Urinary bladder (tissue), 3 donors: ENCODE measurements at regions not wholly inside any gene's neighbourhood (a gene's known extent, or its start where the extent isn't known, plus 50 kb on each side); places are given as distances from the start of the nearest gene placed in this dataset.

Source experiments
- DNase-seq: peaks from one replicate; pipeline ENCODE4 v3.0.0-alpha.2; 2015; ENCODE audit errors: extremely low spot score
- H3K27ac ChIP-seq: one replicate; pipeline ENCODE4 v1.5.1; 2013; ENCODE audit warnings: low read depth, mild to moderate bottlenecking, moderate library complexity
- H3K36me3 ChIP-seq: one replicate; pipeline ENCODE4 v1.6.1; 2013; ENCODE audit warnings: mild to moderate bottlenecking, moderate library complexity; ENCODE audit not compliant: insufficient read depth
- H3K4me1 ChIP-seq: one replicate; pipeline ENCODE4 v1.6.1; 2013; ENCODE audit warnings: mild to moderate bottlenecking, moderate library complexity; ENCODE audit not compliant: insufficient read depth
- H3K4me3 ChIP-seq: one replicate; pipeline ENCODE4 v1.5.1; 2013; ENCODE audit warnings: low read depth, low read length
- WGBS: extraction: QIAGEN DNeasy Blood & Tissue Kit; methylation state at CpG from one replicate; pipeline ENCODE4 v1.1.7; 2013; 5-methylcytosine and 5-hydroxymethylcytosine counted together
- donor health status: healthy with polysubstance abuse.
- donor health status: healthy.

DNA sequence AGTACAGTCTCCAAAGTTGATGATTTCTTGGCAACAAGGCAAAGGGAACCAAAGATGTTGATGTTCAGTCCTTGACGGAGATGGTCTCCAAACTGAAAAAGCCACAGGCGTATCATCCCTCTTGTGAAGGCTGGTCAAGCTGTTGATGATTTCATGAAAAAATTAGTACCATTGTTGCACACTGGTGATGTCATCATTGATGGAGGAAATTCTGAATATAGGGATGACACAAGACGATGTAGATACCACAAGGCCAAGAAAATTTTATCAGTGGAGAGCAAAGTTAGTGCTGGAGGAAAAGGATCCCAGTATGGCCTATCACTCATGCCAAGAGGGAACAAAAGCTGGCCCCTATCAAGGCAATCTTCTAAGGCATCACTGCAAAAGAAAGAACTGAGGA is 88.7 kb upstream of the KRR1 start:
- no peak overlapping the region for H3K4me3 ChIP-seq
- DNase-seq, result no peak
- no peaks in the 10 kb centered on the region for H3K4me1 ChIP-seq
- 96% methylated on average over 3 of the region's 3 CpGs for WGBS
- no peak overlapping the region for H3K27ac ChIP-seq
- H3K36me3 ChIP-seq, result no peaks in the 10 kb centered on the region

DNA sequence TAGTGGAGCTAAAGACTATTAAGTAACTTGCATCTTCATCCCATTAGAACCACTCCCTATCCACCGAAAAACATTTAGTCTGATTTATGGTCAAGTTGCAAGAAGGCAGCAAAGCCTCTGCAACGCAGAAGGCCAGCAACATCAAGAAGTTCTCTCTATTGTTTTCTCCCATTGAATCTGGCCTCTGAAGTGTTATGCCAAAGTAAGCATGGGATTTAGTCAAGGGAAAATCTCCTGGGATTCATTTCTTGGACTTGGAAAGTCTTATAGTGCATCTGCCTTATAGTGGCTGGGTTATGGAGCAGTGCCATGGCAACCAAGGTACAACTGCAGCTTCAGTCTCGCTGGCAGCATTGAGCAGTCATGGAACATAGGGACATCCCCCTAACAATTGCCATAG is 87.7 kb upstream of the KRR1 start:
- DNase-seq, result no peak
- no peaks in the 10 kb centered on the region for H3K36me3 ChIP-seq
- WGBS, result 73% methylated on average over 3 of the region's 3 CpGs
- no peak overlapping the region for H3K27ac ChIP-seq
- no peak overlapping the region for H3K4me3 ChIP-seq
- no peaks in the 10 kb centered on the region for H3K4me1 ChIP-seq

DNA sequence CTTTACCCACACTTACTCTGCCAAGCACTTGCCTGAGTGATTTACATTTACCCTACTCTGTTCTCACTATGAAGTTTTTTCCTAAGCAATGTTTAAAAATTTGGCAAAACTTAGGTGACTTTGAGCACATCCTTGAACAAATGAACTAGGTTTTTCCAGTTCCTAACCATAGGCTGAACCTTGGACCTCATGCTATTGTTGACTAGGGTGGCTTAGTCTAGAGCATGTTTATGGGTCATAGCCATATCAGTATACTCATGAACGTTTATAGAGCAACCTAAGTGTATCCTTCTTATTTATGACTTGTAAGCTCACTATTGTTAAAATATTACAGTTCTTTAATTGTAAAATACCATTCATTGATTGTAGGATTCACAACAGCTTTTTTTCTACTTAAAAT is 85.0 kb upstream of the KRR1 start:
- H3K4me1 ChIP-seq, result no peaks in the 10 kb centered on the region
- DNase-seq, result no peak
- H3K27ac ChIP-seq, result no peak overlapping the region
- WGBS, result 49% methylated on average over 1 of the region's 1 CpG
- no peaks in the 10 kb centered on the region for H3K36me3 ChIP-seq
- H3K4me3 ChIP-seq, result no peak overlapping the region

DNA sequence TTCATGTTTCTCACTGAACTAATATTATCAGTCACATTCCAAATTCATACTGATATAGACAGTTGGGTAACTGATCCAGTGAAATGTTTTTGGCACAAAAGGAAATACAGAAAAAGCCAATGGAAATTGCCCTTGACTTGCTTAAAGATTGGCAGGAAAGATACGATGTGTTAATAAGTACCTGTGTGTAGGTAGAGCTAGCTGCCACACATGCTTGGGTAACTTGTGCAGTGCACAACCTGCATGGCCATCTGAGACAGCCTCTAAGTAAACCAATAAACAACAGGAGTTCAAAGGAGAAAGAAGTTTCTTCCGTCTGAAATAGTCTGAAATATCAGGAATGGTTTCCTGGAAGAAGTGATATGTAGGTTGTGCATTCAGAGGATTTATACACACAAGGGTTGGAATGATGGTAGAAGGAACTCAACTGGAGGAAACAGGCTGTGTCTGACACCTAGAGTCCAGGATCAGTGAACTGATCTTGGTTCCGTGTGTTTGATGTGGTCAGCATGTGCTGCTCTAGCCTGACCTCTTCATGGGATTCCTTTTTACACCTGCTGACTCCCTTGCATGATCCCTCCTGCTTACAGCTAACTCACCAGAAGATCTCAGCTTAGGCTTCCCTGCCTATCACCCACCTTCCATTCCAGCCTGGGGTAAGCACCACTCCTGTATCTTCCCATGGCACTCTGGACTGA is 81.4 kb upstream of the KRR1 start:
- Histone ChIP-seq H3K4me3 (no peak overlapping the region), H3K36me3 (no peaks in the 10 kb centered on the region), H3K27ac (no peak overlapping the region), H3K4me1 (no peaks in the 10 kb centered on the region)
- WGBS, result 92% methylated on average over 3 of the region's 3 CpGs
- no peak for DNase-seq

DNA sequence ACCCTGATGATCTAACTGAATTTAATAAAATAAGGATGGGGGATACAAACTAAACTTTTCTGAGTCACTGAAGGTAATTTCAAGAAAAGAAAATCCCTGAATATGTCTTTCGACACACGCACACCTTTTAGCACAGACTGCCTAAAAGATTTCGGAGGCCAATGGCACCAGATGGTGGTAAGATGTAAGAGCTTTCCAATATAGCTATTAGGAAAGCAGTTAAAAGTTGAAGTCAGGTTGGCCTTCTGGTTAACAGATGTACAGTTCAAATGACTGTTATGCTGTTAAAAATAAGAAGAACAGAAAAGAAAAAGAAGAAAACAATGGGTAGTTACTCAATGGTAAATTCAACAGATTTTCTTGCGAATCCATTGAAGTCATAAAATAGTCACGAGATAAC is 80.7 kb upstream of the KRR1 start:
- H3K36me3 ChIP-seq, result no peaks in the 10 kb centered on the region
- H3K4me1 ChIP-seq, result no peaks in the 10 kb centered on the region
- no peak overlapping the region for H3K4me3 ChIP-seq
- no peak for DNase-seq
- 85% methylated on average over 5 of the region's 5 CpGs for WGBS
- no peak overlapping the region for H3K27ac ChIP-seq

DNA sequence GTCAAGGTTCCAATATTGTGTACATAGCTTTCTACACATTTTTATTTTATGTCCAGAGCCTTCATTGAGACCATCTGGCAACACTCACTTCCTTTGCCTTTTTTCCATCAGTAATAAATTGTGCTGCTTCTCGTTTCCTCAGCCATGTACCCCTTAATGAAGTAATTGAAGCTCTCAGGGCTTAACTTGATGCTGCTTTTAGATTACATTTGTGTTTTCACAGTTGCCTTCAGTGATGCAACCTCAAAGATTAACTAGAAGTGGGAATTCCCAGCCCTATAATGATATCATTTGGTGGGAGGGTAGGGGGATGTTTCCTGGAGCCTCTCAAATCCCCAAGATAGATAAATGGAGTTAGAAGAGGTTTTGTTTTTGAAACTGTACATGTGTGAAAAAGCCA is 80.2 kb upstream of the KRR1 start:
- H3K36me3 ChIP-seq, result no peaks in the 10 kb centered on the region
- H3K27ac ChIP-seq, result no peak overlapping the region
- WGBS, result 30% methylated on average over 1 of the region's 1 CpG
- no peaks in the 10 kb centered on the region for H3K4me1 ChIP-seq
- DNase-seq, result peak; percentile 36
- no peak overlapping the region for H3K4me3 ChIP-seq

DNA sequence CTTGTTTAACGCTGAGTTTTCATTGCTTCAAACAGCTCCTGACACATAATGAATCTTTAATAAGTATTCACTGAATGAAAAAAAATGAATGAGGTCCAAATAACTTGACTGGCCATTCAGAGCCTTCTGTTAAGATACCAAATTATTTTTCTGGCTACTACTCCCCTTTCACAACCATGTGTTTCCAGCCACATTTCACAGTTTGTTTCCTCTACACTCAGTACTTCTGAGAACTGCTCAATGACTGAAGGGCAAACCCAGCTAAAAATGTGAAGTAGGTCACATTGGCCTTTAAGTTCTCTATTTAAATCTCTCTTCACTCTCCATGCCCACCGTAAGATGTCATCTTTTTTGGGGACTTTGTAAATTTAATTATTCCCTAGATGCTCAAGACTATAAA is 78.4 kb upstream of the KRR1 start:
- no peaks in the 10 kb centered on the region for H3K36me3 ChIP-seq
- H3K27ac ChIP-seq, result no peak overlapping the region
- H3K4me1 ChIP-seq, result no peaks in the 10 kb centered on the region
- WGBS, result 79% methylated on average over 2 of the region's 2 CpGs
- H3K4me3 ChIP-seq, result no peak overlapping the region
- DNase-seq, result no peak

DNA sequence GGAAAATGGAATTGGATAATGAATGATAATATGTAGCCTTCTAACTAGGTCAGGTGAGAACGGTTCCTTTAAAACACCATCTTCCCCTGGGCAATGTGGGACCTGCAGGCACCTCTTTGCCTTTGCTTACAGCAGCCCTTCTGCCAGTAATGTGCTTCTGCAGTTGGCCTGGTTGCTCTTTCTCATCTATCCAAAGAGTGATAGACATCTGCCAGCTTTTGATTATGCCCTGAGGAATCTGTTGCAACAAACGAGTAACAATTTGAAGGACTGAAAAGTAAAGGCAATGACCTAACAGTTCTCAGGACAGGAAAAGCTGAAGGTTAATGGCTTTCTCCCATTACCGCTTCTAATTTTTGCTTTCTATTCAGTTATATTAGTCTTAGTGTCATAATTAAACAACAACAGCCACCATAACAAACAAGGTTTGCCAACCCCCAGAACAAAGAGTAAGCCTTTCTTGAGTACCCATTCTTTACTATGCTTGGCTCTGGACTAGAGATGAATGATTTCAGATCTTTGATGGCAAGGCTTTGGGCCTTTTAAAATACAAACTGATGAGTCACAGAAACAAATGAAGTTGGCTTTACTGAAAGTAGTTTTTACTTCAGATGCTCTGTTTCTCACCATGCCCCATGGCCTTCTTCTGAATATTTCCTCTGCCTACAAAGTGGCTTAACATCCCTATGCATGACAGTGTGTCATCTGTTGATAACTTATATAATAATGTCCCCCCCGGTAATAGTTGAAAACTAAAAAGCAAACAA is 76.1 kb upstream of the KRR1 start:
- Histone ChIP-seq H3K4me1 (no peaks in the 10 kb centered on the region), H3K4me3 (no peak overlapping the region), H3K27ac (no peak overlapping the region), H3K36me3 (no peaks in the 10 kb centered on the region)
- DNase-seq, result no peak
- 77% methylated on average over 4 of the region's 4 CpGs for WGBS

DNA sequence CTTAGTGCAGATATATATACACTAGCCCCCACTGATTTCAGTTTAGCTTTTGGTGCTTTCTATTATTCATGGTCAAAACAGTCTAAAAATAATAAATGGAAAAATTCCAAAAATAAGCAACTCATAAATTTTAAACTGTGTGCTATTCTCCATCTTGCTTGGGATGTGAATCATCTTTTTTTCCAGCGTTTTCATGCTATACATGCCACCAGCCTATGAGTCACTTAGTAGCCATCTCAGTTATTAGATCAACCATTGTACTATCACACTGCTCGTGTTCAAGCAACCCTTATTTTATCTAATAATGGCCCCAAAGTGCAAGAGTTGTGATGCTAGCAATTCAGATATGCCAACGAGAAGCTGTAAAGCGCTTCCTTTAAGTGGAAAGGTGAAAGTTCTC is 73.9 kb upstream of the KRR1 start:
- DNase-seq, result no peak
- H3K36me3 ChIP-seq, result no peaks in the 10 kb centered on the region
- no peak overlapping the region for H3K4me3 ChIP-seq
- H3K4me1 ChIP-seq, result no peaks in the 10 kb centered on the region
- no peak overlapping the region for H3K27ac ChIP-seq
- WGBS, result 72% methylated on average over 4 of the region's 4 CpGs

DNA sequence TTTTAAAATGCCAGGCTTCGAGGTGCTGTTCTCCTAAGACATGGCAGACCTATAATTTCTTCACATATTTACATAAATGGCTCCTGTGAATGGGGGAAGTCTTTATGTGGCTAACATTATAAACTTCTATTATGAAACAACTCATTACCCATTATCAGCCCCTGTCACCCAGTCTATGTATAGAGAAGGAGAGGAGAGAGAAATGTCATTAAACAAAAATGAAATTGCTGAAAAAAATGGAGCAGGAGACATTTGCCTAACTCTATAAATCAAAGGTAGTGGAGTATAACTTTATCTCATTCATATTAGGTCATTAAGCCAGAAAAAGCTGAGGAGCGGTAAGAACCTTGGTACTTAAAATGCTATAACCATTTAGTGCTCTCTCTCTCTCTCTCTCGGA is 71.9 kb upstream of the KRR1 start:
- 66% methylated on average over 3 of the region's 3 CpGs for WGBS
- Histone ChIP-seq H3K27ac (no peak overlapping the region), H3K4me3 (no peak overlapping the region), H3K4me1 (no peaks in the 10 kb centered on the region), H3K36me3 (no peaks in the 10 kb centered on the region)
- DNase-seq, result no peak

DNA sequence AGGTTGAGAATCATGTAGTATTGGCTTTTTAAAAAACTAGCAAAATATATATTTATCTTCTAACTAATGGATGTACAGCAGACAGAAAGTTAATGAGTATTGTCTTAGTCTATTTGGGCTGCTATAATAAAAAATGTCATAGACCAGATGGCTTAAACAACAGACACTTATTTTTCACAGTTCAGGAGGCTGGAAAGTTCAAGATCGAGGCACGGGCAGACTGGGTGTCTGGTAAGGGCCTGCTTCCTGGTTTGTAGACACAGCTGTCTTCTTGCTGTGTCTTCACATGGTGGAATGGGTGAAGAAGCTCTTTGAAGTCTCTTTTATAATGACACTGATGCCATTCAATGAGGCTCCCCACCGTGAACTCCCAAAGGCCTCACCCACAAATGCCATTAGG is 70.1 kb upstream of the KRR1 start:
- H3K27ac ChIP-seq, result no peak overlapping the region
- no peaks in the 10 kb centered on the region for H3K36me3 ChIP-seq
- WGBS, result 69% methylated on average over 3 of the region's 3 CpGs
- H3K4me3 ChIP-seq, result no peak overlapping the region
- DNase-seq, result no peak
- H3K4me1 ChIP-seq, result no peaks in the 10 kb centered on the region

DNA sequence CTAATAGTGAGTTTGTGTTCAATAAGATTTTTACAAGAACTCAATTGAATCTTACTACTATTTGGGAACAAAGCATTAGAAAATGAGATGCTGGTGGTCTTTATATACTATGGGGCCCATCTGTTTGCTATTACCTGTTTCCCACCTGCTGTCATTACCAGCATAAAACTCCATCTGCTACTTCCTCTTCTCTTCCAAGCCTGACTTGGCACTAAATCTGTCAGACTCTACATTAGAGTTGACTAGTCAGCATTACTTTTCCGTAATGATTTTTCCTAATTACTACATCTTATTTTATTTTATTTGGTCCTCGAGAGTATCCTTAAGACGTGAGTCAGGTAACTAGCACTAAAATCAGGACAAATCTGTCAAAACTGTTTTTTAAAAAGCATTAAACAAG is 68.1 kb upstream of the KRR1 start:
- DNase-seq, result no peak
- Histone ChIP-seq H3K27ac (no peak overlapping the region), H3K4me1 (no peaks in the 10 kb centered on the region), H3K36me3 (no peaks in the 10 kb centered on the region), H3K4me3 (no peak overlapping the region)
- WGBS, result 85% methylated on average over 3 of the region's 3 CpGs

DNA sequence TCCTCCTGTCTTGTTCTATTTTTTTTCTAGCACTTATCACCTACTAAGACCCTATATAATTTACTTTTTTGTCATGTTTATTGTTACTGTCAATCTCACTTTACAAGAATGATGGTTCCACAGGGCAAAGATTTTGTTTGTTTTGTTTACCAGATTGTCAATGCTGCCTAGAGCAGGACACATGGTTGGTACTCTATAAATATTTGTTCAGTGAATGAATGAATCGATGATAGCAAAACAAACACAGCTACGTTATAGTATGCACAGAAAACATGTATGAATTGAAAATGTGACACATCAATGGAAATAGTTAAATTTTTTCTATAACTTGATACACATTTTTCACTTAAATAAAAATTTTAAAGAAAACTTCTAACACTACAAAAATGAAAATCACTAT is 67.1 kb upstream of the KRR1 start:
- 86% methylated on average over 2 of the region's 2 CpGs for WGBS

DNA sequence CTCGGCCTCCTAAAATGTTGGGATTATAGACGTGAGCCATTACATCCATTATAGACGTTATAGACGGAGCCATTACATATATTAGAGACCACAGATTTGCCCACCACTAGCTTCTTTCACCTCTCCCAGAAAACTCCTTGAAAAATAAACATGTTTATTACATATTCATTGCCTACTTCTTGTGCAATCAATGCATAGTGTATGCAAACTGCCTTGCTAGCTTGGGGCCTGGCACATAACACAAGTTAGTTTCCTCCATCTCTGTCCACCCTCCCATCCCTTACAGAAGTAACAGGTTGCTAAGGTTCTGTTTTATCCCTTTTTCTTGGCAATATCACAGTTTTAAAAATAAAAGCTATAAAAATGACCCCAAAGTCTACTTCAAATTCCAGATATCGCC is 66.4 kb upstream of the KRR1 start:
- WGBS, result 97% methylated on average over 5 of the region's 5 CpGs
- no peak overlapping the region for H3K4me3 ChIP-seq
- H3K27ac ChIP-seq, result no peak overlapping the region
- no peaks in the 10 kb centered on the region for H3K4me1 ChIP-seq
- H3K36me3 ChIP-seq, result no peaks in the 10 kb centered on the region
- no peak for DNase-seq

More for the DNA sequence above, 67.1 kb upstream of the KRR1 start:
- no peak overlapping the region for H3K4me3 ChIP-seq
- no peaks in the 10 kb centered on the region for H3K36me3 ChIP-seq
- H3K27ac ChIP-seq, result no peak overlapping the region
- H3K4me1 ChIP-seq, result no peaks in the 10 kb centered on the region
- no peak for DNase-seq
